ENCODE measurements at regions not wholly inside any gene's neighbourhood (a gene's known extent, or its start where the extent isn't known, plus 50 kb on each side); places are given as distances from the start of the nearest gene placed in this dataset.

DNA sequence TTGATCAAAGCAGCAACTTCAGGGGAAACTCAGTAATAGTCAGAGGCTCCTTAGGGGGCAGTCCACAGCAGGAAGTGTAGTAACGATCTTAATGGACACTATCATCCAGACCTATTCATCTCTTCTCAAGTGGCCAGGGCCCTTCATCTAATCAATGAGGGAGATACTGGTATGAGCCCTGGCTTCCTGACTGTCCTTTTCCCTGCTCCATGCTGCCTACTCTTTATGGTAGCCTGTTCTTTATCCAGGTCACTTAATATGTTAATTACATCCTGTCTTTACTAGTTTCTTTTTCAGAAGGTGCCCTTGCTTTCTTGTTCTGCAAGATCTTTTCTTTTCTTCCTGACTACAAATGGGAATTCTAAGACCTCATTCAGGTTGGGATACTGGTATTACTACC, 197.1 kb downstream of the CAVIN4 start:
- TF ChIP-seq, protein P1, sequence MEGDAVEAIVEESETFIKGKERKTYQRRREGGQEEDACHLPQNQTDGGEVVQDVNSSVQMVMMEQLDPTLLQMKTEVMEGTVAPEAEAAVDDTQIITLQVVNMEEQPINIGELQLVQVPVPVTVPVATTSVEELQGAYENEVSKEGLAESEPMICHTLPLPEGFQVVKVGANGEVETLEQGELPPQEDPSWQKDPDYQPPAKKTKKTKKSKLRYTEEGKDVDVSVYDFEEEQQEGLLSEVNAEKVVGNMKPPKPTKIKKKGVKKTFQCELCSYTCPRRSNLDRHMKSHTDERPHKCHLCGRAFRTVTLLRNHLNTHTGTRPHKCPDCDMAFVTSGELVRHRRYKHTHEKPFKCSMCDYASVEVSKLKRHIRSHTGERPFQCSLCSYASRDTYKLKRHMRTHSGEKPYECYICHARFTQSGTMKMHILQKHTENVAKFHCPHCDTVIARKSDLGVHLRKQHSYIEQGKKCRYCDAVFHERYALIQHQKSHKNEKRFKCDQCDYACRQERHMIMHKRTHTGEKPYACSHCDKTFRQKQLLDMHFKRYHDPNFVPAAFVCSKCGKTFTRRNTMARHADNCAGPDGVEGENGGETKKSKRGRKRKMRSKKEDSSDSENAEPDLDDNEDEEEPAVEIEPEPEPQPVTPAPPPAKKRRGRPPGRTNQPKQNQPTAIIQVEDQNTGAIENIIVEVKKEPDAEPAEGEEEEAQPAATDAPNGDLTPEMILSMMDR (IDR thresholded peaks at IDR 0.05) = no peak
- TF ChIP-seq ZFX (IDR thresholded peaks at IDR 0.05; ENCODE audit: borderline replicate concordance) = no peak
